HG03135 (cell line): ENCODE measurements at regions not wholly inside any gene's neighbourhood (a gene's known extent, or its start where the extent isn't known, plus 50 kb on each side); places are given as distances from the start of the nearest gene placed in this dataset.
"Not testable (repeated sequence)": the region's sequence is repeated elsewhere in the genome, so short reads cannot be mapped to it uniquely, and the experiment has no call there.

Source experiments
- ATAC-seq: cut with Tn5 transposase; IDR thresholded peaks from one replicate; pipeline ENCODE4 v1.9.1; 2021; ENCODE audit warnings: mild to moderate bottlenecking, moderate library complexity; ENCODE audit not compliant: unreplicated experiment

- ATAC-seq: not testable (repeated sequence)
These were observed 68.7 kb downstream of the PRKAB2 start for GRCh38 chr1:147103416-147104155.

- ATAC-seq: no peak
These were observed 73.1 kb downstream of the PRKAB2 start for GRCh38 chr1:147099192-147099591.

GRCh38 chr1:147098338-147098973, 73.8 kb downstream of the PRKAB2 start:
- not testable (repeated sequence) for ATAC-seq

- ATAC-seq: no peak
These were observed 76.6 kb downstream of the PRKAB2 start for GRCh38 chr1:147095691-147096090.

- no peak for ATAC-seq
These were observed 80.5 kb downstream of the PRKAB2 start for GRCh38 chr1:147091801-147092200.

GRCh38 chr1:147089457-147089856, 82.8 kb downstream of the PRKAB2 start:
- no peak for ATAC-seq

- no peak for ATAC-seq
These were observed 86.1 kb downstream of the PRKAB2 start for GRCh38 chr1:147086129-147086528.

GRCh38 chr1:147084273-147085096, 87.8 kb downstream of the PRKAB2 start:
- peak; percentile 69 for ATAC-seq

GRCh38 chr1:147083919-147084272, 88.4 kb downstream of the PRKAB2 start:
- no peak for ATAC-seq

- no peak for ATAC-seq
These were observed 91.4 kb downstream of the PRKAB2 start for GRCh38 chr1:147080671-147081394.

GRCh38 chr1:147080006-147080661, 92.1 kb downstream of the PRKAB2 start:
- ATAC-seq: no peak

GRCh38 chr1:147079400-147080005, 92.8 kb downstream of the PRKAB2 start:
- ATAC-seq: no peak

GRCh38 chr1:147078606-147079399, 93.5 kb downstream of the PRKAB2 start:
- no peak for ATAC-seq

- no peak for ATAC-seq
These were observed 94.2 kb downstream of the PRKAB2 start for GRCh38 chr1:147077936-147078605.

- no peak for ATAC-seq
These were observed 94.7 kb downstream of the PRKAB2 start for GRCh38 chr1:147077523-147077922.

GRCh38 chr1:147077081-147077480, 95.2 kb downstream of the PRKAB2 start:
- no peak for ATAC-seq

- ATAC-seq: no peak
These were observed 95.8 kb downstream of the PRKAB2 start for GRCh38 chr1:147076442-147076841.

- no peak for ATAC-seq
These were observed 99.5 kb downstream of the PRKAB2 start for GRCh38 chr1:147072482-147073432.
